ENCODE measurements at regions not wholly inside any gene's neighbourhood (a gene's known extent, or its start where the extent isn't known, plus 50 kb on each side); places are given as distances from the start of the nearest gene placed in this dataset.

GRCh38 chr1:177744906-177745305 lies 225.0 kb downstream of the SEC16B start:
- Histone ChIP-seq H2AFZ (no peak overlapping the region), H4K20me1 (ENCODE audit: insufficient read depth) (no peaks in the 10 kb centered on the region), H3K9me3 (ENCODE audit: insufficient read depth, low read depth) (no peaks in the 10 kb centered on the region), H3K36me3 (ENCODE audit: low read depth) (no peaks in the 10 kb centered on the region), H3K9me2 (ENCODE audit: insufficient read depth) (no peaks in the 10 kb centered on the region), H3K27ac (no peak overlapping the region), H3F3A (ENCODE audit: insufficient read depth, low read depth) (no peaks in the 10 kb centered on the region), H3K4me3 (no peak overlapping the region), H3K4me2 (no peak overlapping the region), H3K4me1 (replicated peaks; ENCODE audit: insufficient read depth) (no peaks in the 10 kb centered on the region), H3K27me3 (ENCODE audit: insufficient read depth, low read depth) (no peaks in the 10 kb centered on the region), H3K79me2 (ENCODE audit: low read depth) (no peaks in the 10 kb centered on the region)
- TF ChIP-seq CTCF (conservative IDR thresholded peaks at IDR 0.05) = no peak
- TF ChIP-seq EZH2 (IDR thresholded peaks at IDR 0.05; ENCODE audit: low read depth) = no peak
- no peak for DNase-seq
- ChIA-PET POLR2A (ENCODE audit: unreplicated experiment) (no interaction called here), CTCF (no interaction called here)
- no TSS peak for BruUV-seq (replicated peaks)
- intact Hi-C loops (cut with micrococcal nuclease; ENCODE audit: unreplicated experiment) = no loop called here

- no TSS peak for BruUV-seq (replicated peaks)
- POLR2A ChIA-PET (ENCODE audit: unreplicated experiment) = no interaction called here
Observed at GRCh38 chr1:177741476-177741875, 228.4 kb downstream of the SEC16B start.

GRCh38 chr1:177739780-177740179 lies 230.1 kb downstream of the SEC16B start:
- Histone ChIP-seq H4K20me1 (ENCODE audit: insufficient read depth) (no peaks in the 10 kb centered on the region), H3K27ac (no peak overlapping the region), H3F3A (ENCODE audit: insufficient read depth, low read depth) (no peaks in the 10 kb centered on the region), H3K4me2 (no peak overlapping the region), H3K79me2 (ENCODE audit: low read depth) (no peaks in the 10 kb centered on the region), H3K9me2 (ENCODE audit: insufficient read depth) (no peaks in the 10 kb centered on the region; the same call in 1 of the 2 replicates), H3K9me3 (ENCODE audit: insufficient read depth, low read depth) (no peaks in the 10 kb centered on the region; the same call in 1 of the 2 replicates), H3K27me3 (ENCODE audit: insufficient read depth, low read depth) (no peaks in the 10 kb centered on the region), H2AFZ (no peak overlapping the region), H3K36me3 (ENCODE audit: low read depth) (no peaks in the 10 kb centered on the region), H3K4me3 (no peak overlapping the region), H3K4me1 (replicated peaks; ENCODE audit: insufficient read depth) (no peaks in the 10 kb centered on the region)
- intact Hi-C loops (cut with micrococcal nuclease; ENCODE audit: unreplicated experiment) = no loop called here
- POLR2A ChIA-PET (ENCODE audit: unreplicated experiment) = no interaction called here
- TF ChIP-seq CTCF (conservative IDR thresholded peaks at IDR 0.05) (no peak), EZH2 (IDR thresholded peaks at IDR 0.05; ENCODE audit: low read depth) (no peak)
- CTCF ChIA-PET = no interaction called here
- DNase-seq = no peak
- no TSS peak for BruUV-seq (replicated peaks)

More at GRCh38 chr1:177741476-177741875, 228.4 kb downstream of the SEC16B start:
- no peak overlapping the region for H3K4me2 ChIP-seq
- H2AFZ ChIP-seq = no peak overlapping the region
- H3K27ac ChIP-seq = no peak overlapping the region
- CTCF ChIA-PET = no interaction called here
- H3K27me3 ChIP-seq (ENCODE audit: insufficient read depth, low read depth) = no peaks in the 10 kb centered on the region
- H3K9me2 ChIP-seq (ENCODE audit: insufficient read depth) = no peaks in the 10 kb centered on the region; the same call in 1 of the 2 replicates
- no peaks in the 10 kb centered on the region for H3F3A ChIP-seq (ENCODE audit: insufficient read depth, low read depth)
- H3K36me3 ChIP-seq (ENCODE audit: low read depth) = no peaks in the 10 kb centered on the region
- H4K20me1 ChIP-seq (ENCODE audit: insufficient read depth) = no peaks in the 10 kb centered on the region
- no peak for TF ChIP-seq CTCF (conservative IDR thresholded peaks at IDR 0.05)
- TF ChIP-seq EZH2 (IDR thresholded peaks at IDR 0.05; ENCODE audit: low read depth) = no peak
- H3K4me3 ChIP-seq = no peak overlapping the region
- no peaks in the 10 kb centered on the region; the same call in 1 of the 2 replicates for H3K9me3 ChIP-seq (ENCODE audit: insufficient read depth, low read depth)
- intact Hi-C loops (cut with micrococcal nuclease; ENCODE audit: unreplicated experiment) = no loop called here
- no peaks in the 10 kb centered on the region for H3K79me2 ChIP-seq (ENCODE audit: low read depth)
- DNase-seq = no peak
- H3K4me1 ChIP-seq (replicated peaks; ENCODE audit: insufficient read depth) = no peaks in the 10 kb centered on the region

All from PC-9 (cell line).